Stimulated activated CD8-positive, alpha-beta memory T cell treated with anti-CD3 and anti-CD28 coated beads, Interleukin-15, amount 100 ng/mL, for 1 hour (primary cell): ENCODE measurements at regions not wholly inside any gene's neighbourhood (a gene's known extent, or its start where the extent isn't known, plus 50 kb on each side); places are given as distances from the start of the nearest gene placed in this dataset.
"Not testable (repeated sequence)": the region's sequence is repeated elsewhere in the genome, so short reads cannot be mapped to it uniquely, and the experiment has no call there.

Source experiments
- DNase-seq: peaks from one replicate; pipeline ENCODE4 v3.0.0-alpha.2; 2020; ENCODE audit warnings: low read depth

DNA sequence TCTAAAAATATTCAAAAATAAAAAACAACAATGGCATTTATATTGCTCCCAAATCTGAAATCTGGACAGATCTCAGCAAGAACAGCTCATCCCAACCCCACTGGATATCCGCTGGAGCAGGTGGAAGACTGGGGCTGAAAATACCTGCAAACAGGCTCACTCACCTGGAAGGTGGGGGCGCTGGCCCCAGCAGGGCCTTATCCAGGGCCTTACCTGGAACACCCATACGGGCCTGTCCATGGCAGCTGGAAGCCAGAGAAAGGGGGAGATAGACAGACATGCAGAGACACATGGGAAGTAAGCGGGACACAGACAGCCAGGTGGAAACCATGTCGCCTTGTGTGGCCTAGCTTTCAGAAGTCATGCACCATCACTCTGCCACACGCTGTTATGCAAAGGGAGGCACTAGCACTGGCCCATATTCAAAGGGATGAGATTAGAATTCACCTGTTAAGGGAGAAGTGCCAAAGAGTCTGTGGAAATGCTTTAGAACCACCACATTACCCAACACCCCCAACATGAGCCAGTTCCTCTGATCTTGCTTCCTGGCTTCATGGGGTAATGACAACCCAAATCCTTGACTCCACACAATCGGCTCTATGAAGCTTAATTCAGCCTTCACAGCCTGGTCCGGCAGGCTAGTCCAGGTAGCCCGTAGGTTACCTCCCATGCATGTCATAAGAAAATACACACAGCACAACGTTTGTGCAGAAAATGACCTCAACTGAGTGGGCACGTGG lies 99.0 kb upstream of the CDYL start:
- no peak for DNase-seq

DNA sequence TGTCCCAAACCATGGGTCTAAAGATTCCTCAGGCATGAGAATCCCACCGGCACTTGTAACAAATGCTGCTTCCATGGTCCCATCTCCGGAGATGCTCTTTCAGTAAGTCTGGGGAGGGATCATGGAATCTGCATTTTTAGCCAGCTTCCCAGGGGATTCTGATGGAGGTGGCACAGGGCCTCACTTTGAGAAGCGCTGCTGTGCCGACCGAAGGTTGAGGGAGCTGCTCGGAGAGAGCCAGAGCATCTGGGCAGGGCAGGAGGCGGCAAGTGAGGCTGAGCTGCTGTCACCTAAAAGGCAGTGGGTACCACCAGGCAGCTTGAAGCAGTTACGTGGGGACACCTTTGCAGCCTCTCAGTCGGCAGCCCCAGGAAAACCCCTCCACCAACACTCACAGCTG lies 100.2 kb upstream of the CDYL start:
- no peak for DNase-seq

DNA sequence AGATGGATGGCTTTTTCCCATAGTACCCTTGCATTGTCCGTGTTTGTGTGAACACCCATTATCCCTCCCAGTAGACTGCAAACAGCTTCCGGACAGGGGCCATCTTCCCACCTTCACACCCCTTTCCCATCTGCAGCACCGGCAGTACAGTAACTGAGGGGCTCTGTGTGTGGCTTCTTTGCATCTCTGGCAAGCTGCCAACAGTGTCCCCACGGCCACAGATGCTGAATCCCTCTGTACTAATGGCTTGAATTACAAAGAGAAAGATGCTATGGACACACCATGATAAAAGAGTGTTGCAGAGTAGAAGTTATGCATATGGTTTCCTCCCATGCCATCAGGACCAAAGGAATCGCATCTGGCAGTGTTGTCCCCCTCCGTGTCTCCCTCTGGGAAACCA lies 101.1 kb upstream of the CDYL start:
- no peak for DNase-seq

DNA sequence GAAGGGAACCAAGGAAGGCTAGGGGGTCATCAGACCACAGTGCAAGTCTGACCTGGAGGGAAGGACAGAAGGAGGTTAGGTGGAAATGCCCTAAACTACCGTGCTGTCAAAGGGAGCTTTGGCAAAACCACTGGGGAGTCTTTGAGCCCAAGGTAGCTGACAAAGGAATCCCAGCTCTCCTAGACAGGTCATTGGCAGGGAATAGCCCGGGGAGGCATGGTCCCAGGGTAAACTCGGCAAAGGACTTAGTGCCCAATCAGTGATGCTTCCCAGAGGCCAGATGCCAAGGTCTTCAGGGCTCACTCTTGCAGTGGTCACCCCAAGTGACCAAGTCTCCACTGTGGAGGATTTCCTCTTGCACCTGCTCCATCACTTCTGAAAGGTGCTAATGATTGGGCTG lies 102.3 kb upstream of the CDYL start:
- no peak for DNase-seq

DNA sequence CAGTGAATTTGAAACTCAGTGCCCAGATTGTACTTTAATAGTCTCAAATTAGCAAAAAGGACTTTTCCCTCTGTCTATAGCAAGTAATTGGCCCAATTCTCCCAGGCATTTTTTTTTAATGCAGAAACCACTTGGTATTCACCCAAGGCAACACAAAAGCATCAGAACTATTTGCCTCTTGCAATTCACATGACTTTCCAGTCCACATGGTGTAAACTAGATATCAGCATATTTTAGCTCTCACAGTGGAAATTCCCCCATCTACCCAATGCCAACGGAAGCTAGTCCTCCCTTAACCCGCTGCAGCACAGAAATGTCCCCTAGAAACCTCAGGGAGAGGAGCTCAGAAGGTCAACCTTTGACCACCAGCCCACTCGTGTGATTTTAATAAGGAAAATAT lies 103.4 kb upstream of the CDYL start:
- no peak for DNase-seq

DNA sequence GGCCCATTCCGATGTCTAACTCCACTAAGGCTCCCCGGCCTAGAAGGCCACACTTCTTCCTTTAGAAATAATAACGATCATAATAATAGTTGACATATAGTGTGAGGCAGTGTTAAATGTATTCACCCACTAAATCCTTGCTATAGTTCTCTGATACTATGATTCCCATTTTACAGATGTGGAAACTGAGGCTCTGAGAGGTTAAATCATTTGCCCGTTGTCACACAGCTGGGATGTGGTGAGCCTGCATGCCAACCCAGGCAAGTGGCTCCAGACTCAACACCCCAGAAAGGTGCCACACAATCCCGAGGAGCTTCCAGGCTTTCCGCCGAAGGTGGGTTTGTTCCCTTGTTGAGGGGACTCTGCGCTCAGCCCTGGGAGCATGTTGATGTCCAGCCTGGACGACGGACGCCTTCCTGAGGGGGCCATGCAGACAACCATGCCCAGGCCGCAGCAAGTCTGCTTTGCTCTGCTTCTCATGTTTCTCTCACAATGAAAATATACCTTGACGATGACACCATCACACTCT lies 104.6 kb upstream of the CDYL start:
- DNase-seq, result no peak

DNA sequence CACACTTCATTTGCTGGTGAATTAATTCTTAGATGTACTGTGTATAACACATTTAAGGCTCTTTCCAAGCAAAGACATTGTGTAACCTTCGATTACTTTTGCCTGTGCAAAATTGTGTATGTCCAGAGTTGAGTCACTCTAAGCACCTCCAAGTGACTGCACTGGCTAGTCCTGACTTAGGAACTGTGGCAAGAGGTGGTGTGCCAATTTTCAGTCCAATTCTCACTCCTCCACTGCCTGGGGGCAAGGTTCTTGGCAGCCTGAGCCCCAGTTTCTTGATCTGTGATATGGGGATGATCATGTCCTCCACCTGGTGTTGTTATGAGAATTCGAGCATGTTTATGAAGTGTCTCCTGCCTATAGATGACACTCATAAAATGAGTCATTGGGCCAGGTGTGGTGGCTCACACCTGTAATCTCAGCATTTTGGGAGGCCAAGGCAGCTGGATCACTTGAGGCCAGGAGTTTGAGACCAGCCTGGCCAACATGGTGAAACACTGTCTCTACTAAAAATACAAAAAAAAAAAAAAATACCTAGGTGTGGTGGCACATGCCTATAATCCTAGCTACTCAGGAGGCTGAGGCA lies 105.3 kb upstream of the CDYL start:
- DNase-seq, result no peak

DNA sequence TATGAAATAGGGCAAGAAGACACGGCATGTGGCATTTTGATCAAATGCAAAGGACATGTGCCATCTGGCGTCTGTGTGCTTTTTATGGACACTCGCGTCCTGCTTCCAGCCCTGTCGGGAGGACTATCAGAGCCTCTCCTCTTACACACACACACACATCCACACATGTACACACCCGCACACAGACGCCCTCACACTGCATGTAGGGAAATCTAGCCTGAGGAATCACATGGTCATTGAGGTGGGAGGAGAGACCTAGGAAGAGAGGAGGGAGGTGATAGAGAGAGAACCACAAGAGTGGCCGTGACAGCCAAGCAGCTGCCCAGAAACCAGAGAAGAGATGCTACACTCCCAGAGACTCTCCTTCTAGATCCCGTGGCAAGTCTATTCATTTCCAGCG lies 105.9 kb upstream of the CDYL start:
- no peak for DNase-seq

DNA sequence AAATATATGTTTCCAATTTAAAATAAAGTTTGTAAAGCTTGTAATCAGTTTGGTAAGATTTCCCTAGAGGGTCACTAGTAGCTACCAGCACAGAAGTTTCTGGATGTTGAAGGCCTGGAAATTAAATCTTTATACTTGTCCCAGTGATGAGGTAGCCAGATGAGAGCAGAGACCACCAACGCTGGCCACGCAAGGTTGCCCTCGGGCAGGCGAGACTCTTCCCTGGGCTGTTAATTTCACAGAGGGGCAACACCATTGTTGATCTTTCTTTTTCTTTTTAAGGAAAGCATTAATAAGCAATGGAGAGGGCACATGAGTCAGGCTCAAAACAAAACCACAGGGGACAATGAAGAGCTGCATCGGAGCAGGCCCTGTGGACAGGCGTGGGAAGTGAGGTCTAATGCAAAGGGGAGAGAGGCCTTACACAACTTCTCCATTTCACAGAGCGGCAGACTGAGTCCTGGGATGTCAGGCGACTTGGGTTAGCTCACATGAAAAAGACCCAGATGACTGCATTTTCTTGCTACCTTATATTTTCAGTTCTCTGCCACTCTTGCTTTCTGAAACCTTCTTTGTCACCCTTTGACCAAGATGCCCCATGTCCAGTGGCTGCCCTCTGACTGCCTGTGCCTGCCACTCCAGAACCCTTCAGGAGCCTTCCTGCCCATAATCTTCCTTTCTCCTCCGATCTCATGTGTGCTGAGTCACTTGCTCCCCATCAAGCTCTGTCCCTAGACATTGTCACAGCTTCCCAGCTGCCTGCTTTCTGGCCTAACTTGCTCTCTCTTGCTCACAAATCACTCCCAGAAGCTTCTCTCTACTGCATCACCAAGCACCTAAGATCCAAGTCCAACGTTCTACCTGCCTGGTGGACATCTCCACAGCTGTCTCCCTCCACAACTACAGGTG lies 107.7 kb upstream of the CDYL start:
- DNase-seq, result no peak

DNA sequence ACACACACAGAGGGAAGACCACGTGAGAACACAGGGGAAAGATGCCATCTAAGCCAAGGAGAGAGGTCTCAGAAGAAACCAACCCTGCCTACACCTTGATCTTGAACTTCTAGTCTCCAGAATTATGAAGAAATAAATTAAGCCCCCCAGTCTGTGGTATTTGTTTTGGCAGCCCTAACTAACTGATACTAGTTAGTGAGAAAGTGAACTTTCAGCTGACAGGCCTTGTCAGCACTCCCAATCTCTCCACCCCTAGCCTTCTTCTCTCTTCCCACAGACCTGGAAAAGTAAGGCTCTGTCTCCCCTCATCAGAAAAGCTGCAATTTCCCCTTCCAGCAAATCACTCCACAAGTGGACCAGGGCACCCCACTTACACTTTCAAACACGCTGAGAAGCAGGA lies 108.6 kb upstream of the CDYL start:
- DNase-seq, result no peak

DNA sequence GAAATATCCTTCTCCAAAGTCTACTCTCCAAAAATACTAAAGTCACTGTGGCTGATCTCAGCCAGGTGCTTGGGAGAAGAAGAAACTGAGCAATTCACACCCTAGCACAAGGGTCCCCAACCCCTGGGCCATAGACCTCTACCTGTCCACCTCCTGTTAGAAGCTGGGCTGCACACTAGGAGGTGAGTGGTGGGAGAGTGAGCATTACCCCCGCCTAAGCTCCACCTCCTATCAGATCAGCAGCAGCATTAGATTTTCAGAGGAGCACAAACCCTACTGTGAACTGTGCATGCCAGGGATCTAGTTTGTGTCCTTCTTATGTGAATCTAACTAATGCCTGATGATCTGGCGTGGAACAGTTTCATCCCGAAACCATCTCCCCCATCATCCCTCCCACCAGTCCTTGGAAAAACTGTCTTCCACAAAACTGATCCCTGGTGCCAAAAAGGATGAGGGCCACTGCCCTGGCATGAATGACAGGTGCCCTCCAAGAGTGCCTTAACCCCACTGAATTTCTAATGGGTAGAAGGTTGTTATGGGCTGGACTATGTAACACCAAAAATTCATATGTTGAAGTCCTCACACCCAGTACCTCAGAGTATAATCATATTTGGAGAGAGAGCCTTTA lies 109.2 kb upstream of the CDYL start:
- DNase-seq, result no peak

DNA sequence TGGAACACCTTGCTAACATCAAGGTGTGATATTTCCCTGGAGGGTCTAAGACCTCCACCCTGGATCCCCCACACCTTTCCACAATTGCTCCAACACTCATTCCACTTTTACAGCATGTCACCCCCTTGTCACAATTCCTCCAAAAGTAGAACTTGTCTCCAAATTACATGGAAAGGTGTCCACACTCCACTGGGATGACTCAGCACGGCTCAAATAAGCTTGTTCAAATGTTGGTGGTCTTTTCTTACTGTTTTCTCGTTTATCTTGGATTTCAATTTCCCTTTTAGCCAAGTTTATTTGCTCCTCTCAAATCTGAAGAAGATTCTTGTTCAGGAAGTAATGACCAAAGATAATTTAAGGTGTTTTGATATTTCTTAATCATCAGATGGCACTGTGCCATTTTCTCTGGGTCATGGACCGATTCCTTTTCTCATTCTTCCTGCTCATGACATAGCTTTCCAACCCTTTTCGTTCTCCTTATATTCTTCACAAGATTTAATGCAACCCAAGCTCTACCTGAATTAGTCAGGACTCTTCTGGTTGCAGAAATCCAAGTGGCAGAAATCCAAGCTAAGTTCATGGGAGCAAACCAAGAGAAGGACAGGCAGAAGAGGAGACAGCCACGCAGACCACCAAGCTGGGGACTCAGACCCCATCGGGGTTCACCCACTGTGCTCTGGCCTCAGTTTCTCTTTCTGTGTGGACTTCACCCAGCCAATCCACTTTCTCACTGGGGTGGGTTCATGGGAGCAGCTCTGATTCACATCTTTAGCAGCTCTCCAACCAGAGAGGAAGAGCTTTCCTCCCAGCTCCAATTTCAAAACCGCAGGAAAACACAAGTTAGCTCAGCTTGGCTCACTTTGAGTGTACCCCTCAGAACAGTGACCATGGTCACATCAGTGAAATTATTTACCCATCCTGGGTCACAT lies 110.5 kb upstream of the CDYL start:
- DNase-seq, result no peak

DNA sequence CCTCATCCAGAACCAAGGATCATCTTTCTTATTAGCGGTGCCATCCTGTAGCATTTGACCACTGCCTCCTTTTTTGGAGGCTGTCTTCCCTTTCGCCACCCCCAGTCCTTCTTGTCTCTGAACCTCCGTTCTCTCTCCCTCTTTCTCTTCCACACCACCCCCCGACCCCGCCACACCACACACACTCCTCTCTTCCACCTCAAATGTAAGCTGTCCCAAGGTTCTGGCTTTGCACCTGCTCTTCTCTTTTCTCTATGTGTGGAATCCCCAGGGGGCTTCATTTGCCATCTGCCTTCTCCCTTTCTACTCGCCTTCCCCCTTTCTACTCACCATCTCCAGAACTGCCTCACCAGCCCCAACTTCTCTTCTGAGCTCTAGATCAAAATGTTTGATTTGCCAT lies 111.3 kb upstream of the CDYL start:
- no peak for DNase-seq

DNA sequence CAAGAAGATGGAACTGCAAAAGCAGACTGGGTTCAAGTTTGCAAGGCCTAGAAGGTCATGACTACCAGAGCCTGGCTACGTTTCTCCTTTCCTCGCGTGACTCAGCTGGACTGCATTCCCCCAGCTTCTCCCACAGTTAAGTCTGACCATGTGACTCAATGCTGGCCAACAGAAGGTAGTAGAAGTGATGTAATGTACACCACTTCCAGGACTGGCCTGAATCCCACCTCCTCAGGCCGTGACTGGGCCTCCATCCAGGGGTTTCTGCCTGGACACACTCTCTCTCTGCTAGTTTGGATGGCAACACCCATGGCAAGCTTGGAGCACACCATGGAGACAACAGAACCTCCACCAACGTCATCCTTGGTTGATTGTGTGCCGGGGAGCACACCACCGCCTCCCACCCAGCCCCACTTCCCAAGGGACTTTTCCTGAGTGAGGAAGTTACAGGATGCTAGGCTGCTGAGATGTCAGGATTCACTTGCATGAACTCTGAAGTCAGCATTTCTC lies 112.0 kb upstream of the CDYL start:
- DNase-seq, result no peak

DNA sequence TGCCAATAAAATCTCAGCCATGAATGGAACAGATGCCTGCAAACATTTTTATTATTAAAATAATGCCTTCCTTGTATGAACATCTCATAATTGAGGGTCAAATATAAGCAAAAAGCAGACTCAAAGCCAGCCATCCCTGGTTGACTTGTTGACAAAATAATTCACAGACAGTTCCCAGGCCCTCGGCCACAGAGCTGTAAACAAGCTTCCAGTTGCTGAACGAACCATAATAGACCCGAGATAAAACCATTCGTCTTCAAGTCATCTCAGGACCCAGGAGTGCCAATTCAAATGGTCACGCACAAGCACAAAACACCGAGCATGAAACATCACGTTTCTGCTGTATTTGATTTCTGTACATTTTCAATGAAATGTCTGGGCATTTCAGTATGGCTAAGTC lies 113.3 kb upstream of the CDYL start:
- no peak for DNase-seq

DNA sequence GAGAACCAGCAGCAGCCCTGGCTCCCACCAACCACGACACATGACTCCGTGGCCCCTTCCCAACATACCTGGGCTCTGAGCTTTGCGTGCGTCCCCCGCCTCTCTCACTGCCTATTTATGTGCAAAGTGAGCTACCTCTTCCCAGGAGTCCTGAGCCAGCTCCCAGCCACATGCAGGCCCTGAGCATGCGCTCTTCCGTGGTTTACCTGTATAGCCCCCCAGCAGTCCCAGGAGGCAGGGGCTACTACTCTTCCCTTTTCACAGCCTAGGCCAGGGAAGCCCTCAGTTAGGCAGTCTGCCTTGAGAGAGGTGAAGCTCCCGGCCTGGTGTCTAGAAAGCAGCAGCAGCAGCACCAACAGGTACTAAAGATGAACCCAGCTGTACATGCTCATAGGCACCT lies 114.8 kb upstream of the CDYL start:
- DNase-seq, result no peak

DNA sequence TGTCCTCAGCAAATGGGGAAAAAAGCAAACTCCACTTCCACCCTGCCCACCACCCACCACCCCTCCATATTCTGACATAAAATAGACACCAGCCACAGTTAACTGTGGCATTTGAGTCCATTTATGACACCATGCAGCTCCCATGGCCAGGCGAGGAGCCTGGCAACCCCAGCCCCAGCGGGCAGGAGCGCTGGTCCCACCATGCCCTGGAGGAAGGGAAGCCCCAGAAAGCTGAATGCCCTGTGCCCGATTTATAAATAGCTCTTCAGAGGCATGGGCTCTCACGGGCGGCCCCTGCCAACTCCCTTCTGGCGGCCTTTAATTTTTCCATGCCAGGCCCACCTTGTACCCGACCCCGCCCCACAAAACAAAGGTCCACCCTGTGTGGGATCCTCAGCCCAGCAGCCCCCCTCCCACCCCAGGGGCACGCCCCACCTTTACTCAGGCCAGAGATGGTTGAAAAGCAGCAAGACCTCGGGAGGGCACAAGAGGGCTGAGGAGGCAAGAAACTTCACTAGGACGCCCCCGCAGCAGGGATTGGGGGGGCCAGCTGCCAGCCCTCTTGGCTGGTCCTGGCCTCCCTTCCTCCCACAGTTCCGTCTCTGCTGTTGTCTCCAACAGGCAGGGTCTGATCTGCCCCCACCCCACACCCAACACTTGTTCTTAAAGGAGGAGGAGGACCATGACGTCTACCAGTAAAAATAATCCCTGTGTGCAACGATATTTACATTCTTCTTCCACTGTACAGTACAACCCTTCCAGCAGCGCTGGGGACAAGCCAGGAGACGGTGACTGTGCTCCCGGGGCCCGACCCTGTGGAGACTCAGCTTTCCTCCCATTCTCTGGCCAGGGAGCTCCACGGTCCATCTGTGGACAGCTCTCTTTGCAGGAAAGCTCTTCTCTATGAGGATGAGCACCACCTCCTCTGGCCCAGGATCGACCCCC lies 115.6 kb upstream of the CDYL start:
- DNase-seq, result no peak

DNA sequence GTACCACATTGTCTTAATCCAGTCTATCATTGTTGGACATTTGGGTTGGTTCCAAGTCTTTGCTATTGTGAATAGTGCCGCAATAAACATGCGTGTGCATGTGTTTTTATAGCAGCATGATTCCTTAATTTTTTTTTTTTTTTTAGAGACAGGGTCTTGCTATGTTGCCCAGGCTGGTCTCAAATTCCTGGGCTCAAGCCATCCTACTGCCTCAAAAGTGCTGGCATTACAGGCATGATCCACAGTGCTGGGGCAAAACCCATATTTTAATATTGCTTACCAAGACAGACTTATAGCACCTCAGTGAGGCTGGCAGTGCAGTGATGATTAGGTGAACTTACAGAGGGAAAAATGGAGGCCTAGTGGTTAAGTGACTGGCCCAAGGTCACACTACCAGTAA lies 116.5 kb upstream of the CDYL start:
- not testable (repeated sequence) for DNase-seq

DNA sequence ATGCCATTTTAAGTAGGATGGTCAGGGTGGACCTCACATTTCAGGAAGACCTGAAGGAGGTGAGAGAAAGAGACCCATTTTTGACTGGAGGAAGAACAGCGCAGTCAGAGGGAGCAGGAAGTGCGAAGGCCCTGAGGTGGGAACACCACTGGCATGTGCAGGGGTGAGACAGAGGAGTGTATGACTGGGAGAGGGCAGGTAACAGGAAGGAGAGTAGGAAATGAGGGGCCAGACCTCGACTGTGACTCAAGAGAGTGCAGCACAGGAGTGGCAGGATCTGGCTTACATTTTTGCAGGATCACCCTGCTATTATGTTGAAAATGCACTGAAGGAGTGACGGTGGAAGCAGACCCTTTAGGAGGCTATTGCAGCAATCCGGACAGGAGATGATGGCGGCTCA lies 117.7 kb upstream of the CDYL start:
- DNase-seq, result no peak

DNA sequence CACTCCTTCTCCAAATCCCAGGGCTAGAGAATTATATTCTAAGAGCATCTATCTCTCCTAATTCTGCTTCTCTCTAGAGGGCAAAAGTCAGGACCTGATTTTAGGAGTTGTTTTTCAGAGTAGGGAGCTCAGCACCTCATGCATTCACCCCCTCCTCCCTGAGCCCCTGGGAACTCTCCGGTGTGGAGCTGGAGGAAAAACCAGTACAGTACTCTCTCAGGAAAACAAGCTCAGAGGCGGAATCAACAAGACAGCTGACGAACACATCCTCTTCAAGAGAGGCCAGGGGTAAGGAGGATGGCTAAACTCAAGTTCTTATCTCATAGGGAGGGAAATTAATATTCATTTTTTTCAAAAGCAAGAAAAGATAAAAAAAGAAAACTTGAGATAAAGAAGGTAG lies 120.1 kb upstream of the CDYL start:
- no peak for DNase-seq
